BJ (cell line): ENCODE measurements at regions not wholly inside any gene's neighbourhood (a gene's known extent, or its start where the extent isn't known, plus 50 kb on each side); places are given as distances from the start of the nearest gene placed in this dataset.
"Not testable (repeated sequence)": the region's sequence is repeated elsewhere in the genome, so short reads cannot be mapped to it uniquely, and the experiment has no call there.

ENCODE experiments used
- CTCF ChIA-PET: fragments of 350-600 bp; formaldehyde crosslinking; extraction: SDS; loops from one replicate; lab custom pipeline; 2021; ENCODE audit warnings: antibody characterized with exemption, inconsistent platforms; lab: Yijun Ruan, JAX
- POLR2A ChIA-PET: fragments of 300-600 bp; sonication (Branson Sonifier 250); formaldehyde crosslinking; extraction: SDS; loops from one replicate; lab custom pipeline; 2021; ENCODE audit warnings: antibody characterized with exemption; lab: Charles Lee
- DNase-seq: peaks from one replicate; pipeline ENCODE4 v3.0.0-alpha.2; 2011; ENCODE audit warnings: low read depth
- H3K27me3 ChIP-seq: 2 replicates; pipeline ENCODE4 v1.6.0; 2011; ENCODE audit warnings: low read length; ENCODE audit not compliant: control insufficient read depth, insufficient read depth
- H3K36me3 ChIP-seq: 2 replicates; pipeline ENCODE4 v1.5.1; 2011; ENCODE audit warnings: low read length; ENCODE audit not compliant: control insufficient read depth, insufficient read depth
- H3K4me3 ChIP-seq: 2 replicates; pipeline ENCODE4 v1.5.1; 2011; ENCODE audit warnings: low read depth, mild to moderate bottlenecking, control low read depth, low read length
- TF ChIP-seq, protein P1 (sequence below): IDR thresholded peaks from 2 replicates; pipeline ENCODE4 v1.5.1; 2011; ENCODE audit warnings: low read depth, mild to moderate bottlenecking, control low read depth, inconsistent platforms, low read length, moderate library complexity; ENCODE audit not compliant: insufficient read depth

DNA sequence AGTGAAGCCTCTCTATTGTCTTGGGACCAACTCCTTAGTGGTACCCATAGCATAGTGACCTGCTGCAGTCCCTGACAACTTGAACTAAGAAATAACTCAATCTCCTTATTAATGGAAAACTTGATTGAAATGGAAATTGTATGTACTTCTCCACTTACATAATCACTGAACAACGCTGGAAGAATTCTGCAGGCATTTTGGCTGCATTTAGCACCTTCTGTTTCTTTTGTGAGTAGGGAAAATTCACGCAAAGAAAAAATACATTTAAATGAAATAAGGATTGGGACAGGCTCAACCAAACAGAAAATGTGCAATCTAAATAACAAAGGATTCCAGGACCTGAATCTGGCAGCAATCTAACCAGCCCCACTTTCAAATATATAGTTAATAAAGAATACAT lies 126.9 kb upstream of the GHITM start:
- ChIA-PET POLR2A (no interaction called here), CTCF (no interaction called here)
- Histone ChIP-seq H3K4me3 (no peak overlapping the region), H3K36me3 (no peaks in the 10 kb centered on the region), H3K27me3 (no peaks in the 10 kb centered on the region)
- DNase-seq: no peak
- TF ChIP-seq, protein P1, sequence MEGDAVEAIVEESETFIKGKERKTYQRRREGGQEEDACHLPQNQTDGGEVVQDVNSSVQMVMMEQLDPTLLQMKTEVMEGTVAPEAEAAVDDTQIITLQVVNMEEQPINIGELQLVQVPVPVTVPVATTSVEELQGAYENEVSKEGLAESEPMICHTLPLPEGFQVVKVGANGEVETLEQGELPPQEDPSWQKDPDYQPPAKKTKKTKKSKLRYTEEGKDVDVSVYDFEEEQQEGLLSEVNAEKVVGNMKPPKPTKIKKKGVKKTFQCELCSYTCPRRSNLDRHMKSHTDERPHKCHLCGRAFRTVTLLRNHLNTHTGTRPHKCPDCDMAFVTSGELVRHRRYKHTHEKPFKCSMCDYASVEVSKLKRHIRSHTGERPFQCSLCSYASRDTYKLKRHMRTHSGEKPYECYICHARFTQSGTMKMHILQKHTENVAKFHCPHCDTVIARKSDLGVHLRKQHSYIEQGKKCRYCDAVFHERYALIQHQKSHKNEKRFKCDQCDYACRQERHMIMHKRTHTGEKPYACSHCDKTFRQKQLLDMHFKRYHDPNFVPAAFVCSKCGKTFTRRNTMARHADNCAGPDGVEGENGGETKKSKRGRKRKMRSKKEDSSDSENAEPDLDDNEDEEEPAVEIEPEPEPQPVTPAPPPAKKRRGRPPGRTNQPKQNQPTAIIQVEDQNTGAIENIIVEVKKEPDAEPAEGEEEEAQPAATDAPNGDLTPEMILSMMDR: no peak

DNA sequence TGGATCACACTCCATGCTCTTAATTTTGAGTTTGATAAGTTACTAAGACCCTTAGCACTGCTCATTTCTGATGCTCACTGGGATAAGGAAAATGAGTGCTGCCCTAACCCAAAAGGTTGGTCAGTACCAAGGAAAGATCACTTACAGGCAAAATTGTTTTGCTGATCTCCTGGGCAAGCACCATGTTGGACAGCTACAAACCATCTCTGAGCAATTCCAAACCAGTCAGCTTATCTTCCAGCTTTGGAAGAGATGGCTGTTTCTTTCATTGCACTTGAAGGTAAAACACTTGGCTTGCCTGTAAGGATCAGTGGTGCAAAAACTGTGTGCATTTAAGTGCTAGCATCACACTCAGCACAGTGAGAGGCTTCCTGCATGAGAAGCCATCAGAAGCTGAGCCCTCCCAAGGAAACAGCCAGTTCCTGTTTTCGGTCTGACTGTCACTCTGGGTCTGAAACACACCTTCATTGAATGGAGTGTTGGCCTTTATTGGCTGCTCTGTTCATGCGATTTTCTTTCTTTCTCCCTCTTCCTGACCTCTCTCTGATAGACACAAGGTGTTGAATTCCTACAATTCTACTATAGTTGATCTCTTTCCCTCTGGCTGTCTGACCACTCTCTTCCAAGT lies 126.4 kb upstream of the GHITM start:
- no peak for DNase-seq
- TF ChIP-seq, protein P1: no peak
- H3K36me3 ChIP-seq: no peaks in the 10 kb centered on the region
- ChIA-PET CTCF (no interaction called here), POLR2A (no interaction called here)
- no peak overlapping the region for H3K4me3 ChIP-seq
- no peaks in the 10 kb centered on the region for H3K27me3 ChIP-seq

DNA sequence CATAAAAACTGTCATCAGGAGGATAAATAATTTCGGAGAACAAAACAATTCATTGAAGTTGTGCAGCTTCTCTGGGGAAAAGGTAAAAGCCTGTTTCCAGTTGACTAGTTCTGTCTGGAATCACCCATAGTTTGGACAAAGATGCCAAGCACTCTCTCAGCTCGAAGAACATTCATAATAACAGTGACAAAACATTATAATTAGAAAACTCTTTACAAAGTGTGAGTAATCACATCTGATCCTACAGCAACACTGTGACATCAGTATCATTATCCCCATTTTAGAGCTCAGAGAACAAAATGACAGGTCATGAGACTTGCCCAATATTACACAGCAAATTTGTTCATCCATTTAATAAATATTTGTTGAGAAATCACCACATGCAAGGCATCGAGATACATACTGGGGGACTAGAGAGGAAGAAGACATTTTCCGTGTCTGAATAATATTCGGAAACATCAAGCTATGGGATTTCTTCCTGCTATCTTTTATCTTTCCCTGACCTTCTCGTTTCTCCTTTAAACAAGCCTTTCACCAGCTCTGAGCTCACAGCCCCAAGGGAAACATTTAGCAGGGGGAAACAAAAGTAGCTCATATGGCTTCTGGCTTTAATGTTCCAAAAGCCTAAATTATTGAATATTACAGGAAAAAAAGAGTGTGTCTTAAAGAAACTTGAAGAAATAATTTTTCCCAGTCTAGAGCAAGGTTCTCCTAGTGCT lies 123.3 kb upstream of the GHITM start:
- ChIA-PET POLR2A (no interaction called here), CTCF (interaction anchor here (0.9 kb wide), 1 partner anchor 10 kb away, joined by 3 read pairs; no protein-coding TSS in a partner anchor)
- no peaks in the 10 kb centered on the region for H3K27me3 ChIP-seq
- no peak overlapping the region for H3K4me3 ChIP-seq
- no peaks in the 10 kb centered on the region for H3K36me3 ChIP-seq
- no peak for DNase-seq
- TF ChIP-seq, protein P1: no peak

DNA sequence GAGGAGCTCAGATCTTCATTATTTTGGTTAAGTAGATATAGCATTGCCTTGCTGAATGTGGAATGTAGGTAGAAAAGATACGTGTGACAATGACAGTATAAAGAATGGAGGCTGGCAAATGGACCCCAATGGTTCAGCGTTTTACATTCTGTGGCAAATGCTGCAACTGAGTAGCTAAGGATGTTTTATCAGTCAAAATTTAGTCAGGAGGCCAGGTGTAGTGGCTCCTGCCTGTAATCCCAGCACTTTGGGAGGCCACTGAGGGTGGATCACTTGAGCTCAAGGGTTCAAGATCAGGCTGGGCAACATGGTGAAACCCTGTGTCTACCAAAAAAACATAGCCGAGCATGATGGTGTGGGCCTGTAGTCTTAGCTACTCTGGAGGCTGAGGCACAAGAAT lies 120.5 kb upstream of the GHITM start:
- TF ChIP-seq, protein P1: no peak
- ChIA-PET CTCF (no interaction called here), POLR2A (no interaction called here)
- H3K36me3 ChIP-seq: no peaks in the 10 kb centered on the region
- H3K27me3 ChIP-seq: no peaks in the 10 kb centered on the region
- H3K4me3 ChIP-seq: no peak overlapping the region
- no peak for DNase-seq

DNA sequence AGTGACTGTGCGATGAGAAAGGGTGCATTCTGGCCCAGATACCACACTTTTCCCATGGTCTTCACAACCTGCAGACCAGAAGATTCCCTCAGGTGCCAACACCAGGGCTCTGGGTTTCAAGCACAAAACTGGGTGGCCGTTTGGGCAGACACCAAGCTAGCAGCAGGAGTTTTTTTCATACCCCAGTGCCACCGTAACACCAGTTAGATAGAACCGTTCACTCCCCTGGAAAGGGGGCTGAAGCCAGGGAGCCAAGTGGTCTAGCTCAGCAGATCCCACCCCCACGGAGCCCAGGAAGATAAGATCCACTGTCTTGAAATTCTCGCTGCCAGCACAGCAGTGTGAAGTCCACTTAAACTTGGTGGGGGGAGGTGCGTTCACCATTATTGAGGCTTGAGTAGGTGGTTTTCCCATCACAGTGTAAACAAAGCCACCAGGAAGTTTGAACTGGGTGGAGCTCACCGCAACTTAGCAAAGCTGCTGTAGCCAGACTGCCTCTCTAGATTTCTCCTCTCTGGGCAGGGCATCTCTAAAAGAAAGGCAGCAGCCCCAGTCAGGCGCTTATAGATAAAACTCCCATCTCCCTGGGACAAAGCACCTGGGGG lies 119.4 kb upstream of the GHITM start:
- CTCF ChIA-PET, H3K27me3 ChIP-seq, H3K4me3 ChIP-seq, POLR2A ChIA-PET, H3K36me3 ChIP-seq, DNase-seq: not testable (repeated sequence)
